Retinal pigment epithelial cell (primary cell): ENCODE measurements at regions not wholly inside any gene's neighbourhood (a gene's known extent, or its start where the extent isn't known, plus 50 kb on each side); places are given as distances from the start of the nearest gene placed in this dataset.

Experiments used
- DNase-seq: peaks from one replicate; pipeline ENCODE4 v3.0.0-alpha.2; 2010; ENCODE audit warnings: low read depth
- H3K4me3 ChIP-seq: 2 replicates; pipeline ENCODE4 v1.5.1; 2011; ENCODE audit warnings: mild to moderate bottlenecking, low read length, control low read depth, moderate library complexity
- TF ChIP-seq, protein P1 (sequence below): conservative IDR thresholded peaks from 2 replicates; pipeline ENCODE4 v1.5.1; 2011; ENCODE audit warnings: low read depth, low read length, control low read depth, inconsistent platforms

DNA sequence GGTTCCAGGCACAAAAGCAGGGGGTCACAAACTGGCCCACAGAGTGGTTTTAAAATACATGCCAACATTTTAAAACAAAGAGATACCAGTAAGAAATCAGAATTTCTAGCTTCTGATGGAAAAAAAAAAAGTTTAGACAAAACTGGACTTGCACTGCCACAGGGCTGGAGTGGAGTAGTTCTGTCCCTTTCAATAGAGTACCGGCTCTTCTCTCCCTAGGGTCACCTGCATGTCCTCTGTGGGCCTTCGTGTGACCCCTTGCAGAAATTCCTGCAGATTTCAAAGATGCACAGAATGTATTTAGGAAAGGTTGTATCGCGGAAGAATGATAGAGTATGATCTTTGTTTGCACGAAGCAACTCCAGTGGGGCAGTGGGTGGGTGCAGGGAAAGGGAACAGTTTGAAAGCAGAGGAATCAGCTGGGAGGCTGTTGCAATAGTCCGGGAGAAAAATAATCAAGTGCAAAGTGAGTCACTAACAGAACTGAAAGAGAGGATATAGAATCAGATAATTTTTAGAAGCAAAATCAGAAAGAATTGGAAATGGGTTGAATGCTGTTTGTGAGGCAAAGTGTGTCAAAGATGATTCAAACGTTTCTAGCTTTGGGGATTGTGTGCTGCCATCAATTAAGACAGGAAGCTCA is 97.3 kb upstream of the STXBP5 start:
- no peak overlapping the region for H3K4me3 ChIP-seq
- TF ChIP-seq, protein P1, sequence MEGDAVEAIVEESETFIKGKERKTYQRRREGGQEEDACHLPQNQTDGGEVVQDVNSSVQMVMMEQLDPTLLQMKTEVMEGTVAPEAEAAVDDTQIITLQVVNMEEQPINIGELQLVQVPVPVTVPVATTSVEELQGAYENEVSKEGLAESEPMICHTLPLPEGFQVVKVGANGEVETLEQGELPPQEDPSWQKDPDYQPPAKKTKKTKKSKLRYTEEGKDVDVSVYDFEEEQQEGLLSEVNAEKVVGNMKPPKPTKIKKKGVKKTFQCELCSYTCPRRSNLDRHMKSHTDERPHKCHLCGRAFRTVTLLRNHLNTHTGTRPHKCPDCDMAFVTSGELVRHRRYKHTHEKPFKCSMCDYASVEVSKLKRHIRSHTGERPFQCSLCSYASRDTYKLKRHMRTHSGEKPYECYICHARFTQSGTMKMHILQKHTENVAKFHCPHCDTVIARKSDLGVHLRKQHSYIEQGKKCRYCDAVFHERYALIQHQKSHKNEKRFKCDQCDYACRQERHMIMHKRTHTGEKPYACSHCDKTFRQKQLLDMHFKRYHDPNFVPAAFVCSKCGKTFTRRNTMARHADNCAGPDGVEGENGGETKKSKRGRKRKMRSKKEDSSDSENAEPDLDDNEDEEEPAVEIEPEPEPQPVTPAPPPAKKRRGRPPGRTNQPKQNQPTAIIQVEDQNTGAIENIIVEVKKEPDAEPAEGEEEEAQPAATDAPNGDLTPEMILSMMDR: no peak
- no peak for DNase-seq

DNA sequence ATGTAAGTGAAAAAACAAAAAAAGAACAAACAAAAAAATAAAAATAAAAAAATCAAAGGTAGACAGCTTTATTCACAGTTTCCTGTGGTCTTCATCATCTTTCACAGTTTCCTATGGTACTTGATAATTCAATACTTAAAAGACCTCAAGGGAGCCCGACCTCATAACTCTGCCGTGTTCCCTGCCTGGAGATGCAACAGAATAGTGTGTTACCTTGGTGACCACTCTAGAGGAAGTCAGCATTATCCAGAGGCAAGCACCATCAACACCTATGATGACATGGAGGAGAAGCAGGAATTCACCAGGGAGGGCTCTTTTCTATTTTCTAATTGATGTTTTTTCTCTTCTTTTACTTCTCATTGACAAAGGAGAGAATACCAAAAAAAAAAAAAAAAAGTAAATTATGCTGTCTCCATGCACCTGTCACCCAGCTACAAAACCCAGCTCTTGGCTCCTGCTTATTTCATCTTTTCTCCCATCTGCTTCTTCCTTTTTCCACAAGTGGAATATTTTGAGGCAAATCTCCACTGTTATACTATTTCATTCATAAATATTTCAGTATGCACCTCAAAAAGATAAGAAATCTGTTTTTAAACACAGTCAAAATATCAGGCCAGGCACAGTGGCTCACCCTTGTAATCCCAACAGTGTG is 95.8 kb upstream of the STXBP5 start:
- H3K4me3 ChIP-seq: no peak overlapping the region
- no peak for DNase-seq
- TF ChIP-seq, protein P1: no peak

DNA sequence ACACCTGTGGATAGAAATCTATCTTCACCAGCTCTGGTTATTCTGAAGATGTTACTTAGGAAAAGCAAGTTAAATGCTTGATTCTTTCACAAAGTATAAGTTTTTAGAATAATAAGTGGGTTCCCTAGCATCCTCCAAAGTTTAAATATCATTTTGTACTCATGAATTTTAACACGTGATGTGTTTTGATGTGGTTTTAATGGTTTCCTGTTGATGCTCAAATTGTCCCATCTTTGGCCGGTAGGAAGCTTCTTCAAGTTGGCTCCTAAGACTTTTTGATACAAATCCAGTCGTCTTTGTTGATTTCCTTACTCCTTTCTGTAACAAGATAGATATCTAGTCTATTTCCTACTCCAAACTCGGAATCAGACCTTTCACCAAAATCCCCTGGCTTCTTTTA is 94.5 kb upstream of the STXBP5 start:
- no peak for DNase-seq

DNA sequence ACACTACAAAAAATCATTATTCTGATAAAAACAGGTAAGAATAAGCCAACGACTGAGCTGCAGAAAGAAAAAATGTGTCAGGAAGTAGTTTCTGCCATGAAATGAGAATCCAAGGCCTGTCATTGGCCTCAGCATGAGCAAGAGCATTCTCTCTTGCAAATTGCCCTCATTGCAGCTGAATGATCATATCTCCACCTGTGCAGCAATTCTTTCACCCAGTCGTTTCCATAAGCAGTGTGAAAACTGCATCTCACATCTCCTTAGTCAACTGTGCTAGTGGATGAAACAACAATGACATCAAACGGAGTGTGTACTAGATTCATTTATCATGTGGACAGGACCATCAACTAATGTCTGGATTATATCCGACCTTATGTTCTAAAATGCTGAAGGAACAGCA is 88.2 kb upstream of the STXBP5 start:
- no peak for DNase-seq
- TF ChIP-seq, protein P1: no peak
- no peak overlapping the region for H3K4me3 ChIP-seq

More for the DNA sequence above, 94.5 kb upstream of the STXBP5 start:
- TF ChIP-seq, protein P1: no peak
- H3K4me3 ChIP-seq: no peak overlapping the region

DNA sequence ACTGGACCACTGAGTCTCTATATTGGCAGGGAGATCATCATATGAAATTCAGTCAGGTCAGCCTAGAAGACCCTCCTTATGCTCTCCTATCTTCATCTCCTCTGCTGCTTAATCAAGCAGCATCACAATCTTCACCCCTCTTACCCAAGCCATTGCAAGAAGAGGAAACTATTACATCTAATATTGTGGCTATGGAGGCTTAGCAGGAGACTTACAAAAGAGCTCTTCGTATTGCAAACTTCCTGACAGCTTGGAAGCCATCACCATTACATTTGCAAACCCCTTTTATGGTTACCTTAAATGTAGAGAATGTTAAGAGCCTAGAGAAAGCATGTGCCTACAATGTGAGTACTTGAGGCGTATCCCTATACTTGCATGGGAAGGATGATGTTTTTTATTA is 87.2 kb upstream of the STXBP5 start:
- TF ChIP-seq, protein P1: no peak
- H3K4me3 ChIP-seq: no peak overlapping the region
- no peak for DNase-seq

DNA sequence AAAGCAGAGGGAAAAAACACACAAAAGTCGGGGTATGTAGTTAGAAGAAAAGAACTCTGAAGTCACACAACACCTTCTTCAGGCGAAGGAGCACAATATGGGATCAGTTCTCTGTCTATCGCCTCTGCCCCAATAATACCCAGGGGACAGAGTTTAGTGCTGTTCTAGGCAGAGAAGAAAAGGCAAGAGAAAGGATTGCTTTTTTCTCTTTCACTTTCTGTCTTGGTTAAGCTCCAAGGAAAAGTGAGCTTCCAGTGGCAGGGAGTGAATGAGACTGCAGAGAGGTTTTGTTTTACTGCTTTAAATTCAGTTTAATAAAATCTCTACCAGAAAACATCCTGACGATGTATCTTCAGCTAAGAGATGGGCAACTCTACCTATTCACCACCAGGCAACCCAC is 86.6 kb upstream of the STXBP5 start:
- TF ChIP-seq, protein P1: no peak
- no peak for DNase-seq
- H3K4me3 ChIP-seq: no peak overlapping the region

DNA sequence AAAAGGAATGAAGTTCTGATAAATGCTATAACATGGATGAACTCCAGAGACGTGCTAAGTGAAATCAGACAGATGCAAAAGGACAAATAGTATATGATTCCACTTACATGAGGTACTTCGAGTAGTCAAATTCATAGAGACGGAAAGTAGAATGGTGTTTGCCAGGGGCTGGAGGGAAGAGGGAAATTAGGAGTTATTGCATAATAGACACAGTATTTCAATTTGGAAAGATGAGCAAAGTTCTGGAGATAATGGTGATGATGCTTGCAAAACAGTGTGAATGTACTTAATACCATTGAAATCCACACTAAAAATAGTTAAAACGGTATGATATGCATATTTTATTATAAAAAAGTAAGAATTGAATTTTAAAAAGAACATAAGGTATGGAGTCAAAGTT is 84.9 kb upstream of the STXBP5 start:
- no peak overlapping the region for H3K4me3 ChIP-seq
- no peak for DNase-seq
- TF ChIP-seq, protein P1: no peak
